Middle frontal gyrus (tissue), 1 donor: ENCODE measurements at regions not wholly inside any gene's neighbourhood (a gene's known extent, or its start where the extent isn't known, plus 50 kb on each side); places are given as distances from the start of the nearest gene placed in this dataset.
"Not testable (repeated sequence)": the region's sequence is repeated elsewhere in the genome, so short reads cannot be mapped to it uniquely, and the experiment has no call there.

Experiments used
- DNase-seq: peaks from one replicate; pipeline ENCODE4 v3.0.0-alpha.2; 2015; ENCODE audit warnings: low spot score; ENCODE audit errors: extremely low spot score

GRCh38 chrY:12359867-12360266 lies 341.2 kb upstream of the USP9Y start:
- no peak for DNase-seq

GRCh38 chrY:12360496-12360895 lies 340.5 kb upstream of the USP9Y start:
- no peak for DNase-seq

GRCh38 chrY:12365311-12365910 lies 335.6 kb upstream of the USP9Y start:
- DNase-seq, result no peak

DNA sequence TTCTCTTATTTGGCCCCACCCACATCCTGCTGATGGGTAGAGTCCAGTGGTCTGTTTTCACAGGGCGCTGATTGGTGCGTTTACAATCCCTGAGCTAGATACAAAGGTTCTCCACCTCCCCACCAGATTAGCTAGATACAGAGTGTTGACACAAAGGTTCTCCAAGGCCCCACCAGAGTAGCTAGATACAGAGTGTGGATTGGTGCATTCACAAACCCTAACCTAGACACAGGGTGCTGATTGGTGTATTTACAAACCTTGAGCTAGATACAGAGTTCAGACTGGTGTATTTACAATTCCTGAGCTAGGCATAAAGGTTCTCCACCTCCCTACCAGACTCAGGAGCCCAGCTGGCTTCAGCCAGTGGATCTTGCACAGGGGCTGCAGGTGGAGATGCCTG lies 326.4 kb upstream of the USP9Y start:
- not testable (repeated sequence) for DNase-seq

GRCh38 chrY:12391655-12392559 lies 309.1 kb upstream of the USP9Y start:
- not testable (repeated sequence) for DNase-seq

- no peak for DNase-seq
Observed at GRCh38 chrY:12393190-12393589, 307.8 kb upstream of the USP9Y start.

DNA sequence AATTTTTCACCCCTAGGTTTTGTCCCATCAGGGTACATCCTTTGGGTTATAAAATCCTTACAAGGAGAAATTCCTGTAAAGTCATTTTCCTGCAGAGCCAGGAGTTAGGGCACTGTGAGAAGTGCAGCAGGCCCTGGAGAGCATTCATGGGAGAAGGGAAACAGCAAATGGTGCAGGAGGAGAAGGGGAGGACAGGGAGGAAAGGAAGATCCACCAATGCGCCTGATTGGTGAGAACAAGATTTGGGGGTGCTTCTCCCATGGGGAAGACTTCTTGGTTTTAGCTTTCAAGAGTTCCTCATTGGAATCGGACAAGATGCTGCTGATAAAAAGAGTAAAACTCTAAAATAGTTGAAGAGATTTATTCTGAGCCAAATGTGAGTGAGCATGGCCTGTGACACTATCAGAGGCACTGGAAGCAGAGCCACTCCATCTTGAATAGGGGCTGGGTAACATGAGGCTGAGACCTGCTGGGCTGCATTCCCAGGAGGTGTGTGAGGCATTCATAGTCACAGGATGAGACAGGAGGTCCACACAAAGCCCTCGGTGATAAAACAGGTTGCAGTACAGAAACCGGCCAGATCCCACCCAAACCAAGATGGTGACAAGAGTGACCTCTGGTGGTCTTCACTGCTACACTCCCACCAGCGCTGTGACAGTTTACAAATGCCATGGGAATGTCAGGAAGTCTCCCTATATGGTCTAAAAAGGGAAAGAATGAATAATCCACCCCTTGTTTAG lies 305.5 kb upstream of the USP9Y start:
- DNase-seq, result not testable (repeated sequence)

GRCh38 chrY:12403916-12404315 lies 297.1 kb upstream of the USP9Y start:
- DNase-seq, result no peak

DNA sequence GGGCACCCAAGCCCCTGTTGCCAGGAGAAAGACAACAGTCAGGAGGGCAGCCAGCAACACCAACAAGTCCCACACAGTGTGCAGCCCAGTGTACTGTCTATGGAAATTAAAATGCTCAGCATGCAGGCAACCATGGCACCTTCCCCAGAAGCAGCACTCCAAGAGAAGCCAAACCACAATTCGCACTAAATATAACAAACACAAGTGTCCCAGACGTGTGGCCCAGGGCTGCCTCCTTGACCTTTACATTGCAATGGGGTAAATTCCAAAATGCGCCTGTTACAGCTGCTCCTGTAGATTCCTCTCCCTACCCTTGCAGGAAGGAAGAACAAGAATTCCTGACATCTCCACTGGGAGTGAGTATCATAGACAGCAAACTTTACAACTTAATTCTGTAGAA lies 292.8 kb upstream of the USP9Y start:
- DNase-seq, result no peak

GRCh38 chrY:12410696-12411095 lies 290.3 kb upstream of the USP9Y start:
- no peak for DNase-seq

DNA sequence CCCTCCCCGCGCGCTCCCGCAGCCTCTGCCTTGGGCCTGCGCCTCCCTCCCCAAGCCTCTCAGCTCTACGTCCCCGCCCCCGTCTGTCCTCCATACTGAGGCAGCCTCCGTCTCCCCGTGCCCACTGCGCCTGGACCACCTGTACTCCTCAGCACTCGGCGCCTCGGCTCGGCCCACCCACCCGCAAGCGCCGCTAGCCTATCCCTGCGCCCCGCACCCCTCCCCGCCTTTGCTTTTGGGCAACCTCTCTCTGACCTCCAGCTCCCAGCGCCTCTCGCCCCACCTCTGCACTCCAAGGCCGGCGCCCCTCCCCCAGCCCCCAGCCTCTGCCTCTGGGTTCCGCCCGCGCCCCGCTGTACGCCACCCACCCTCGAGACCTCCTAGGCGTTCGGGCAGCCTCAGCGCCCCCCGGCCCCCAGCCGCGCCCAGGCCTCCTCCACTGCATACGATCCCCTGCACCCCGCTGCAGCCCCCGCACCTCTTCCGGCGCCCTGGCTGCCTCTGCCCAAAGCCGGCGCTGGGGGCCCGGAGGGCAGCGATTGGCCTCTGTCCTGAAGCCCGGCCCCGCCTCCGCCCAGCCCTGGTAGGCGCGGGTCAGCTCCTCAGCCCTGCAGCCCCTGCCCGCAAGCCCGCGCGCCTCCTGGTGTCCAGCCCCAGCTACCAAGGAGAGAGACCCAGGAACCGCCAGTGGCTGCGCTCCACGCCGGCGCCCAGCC lies 279.8 kb upstream of the USP9Y start:
- no peak for DNase-seq

- no peak for DNase-seq
Observed at GRCh38 chrY:12421788-12422124, 279.3 kb upstream of the USP9Y start.

GRCh38 chrY:12422536-12422935 lies 278.5 kb upstream of the USP9Y start:
- DNase-seq, result no peak

DNA sequence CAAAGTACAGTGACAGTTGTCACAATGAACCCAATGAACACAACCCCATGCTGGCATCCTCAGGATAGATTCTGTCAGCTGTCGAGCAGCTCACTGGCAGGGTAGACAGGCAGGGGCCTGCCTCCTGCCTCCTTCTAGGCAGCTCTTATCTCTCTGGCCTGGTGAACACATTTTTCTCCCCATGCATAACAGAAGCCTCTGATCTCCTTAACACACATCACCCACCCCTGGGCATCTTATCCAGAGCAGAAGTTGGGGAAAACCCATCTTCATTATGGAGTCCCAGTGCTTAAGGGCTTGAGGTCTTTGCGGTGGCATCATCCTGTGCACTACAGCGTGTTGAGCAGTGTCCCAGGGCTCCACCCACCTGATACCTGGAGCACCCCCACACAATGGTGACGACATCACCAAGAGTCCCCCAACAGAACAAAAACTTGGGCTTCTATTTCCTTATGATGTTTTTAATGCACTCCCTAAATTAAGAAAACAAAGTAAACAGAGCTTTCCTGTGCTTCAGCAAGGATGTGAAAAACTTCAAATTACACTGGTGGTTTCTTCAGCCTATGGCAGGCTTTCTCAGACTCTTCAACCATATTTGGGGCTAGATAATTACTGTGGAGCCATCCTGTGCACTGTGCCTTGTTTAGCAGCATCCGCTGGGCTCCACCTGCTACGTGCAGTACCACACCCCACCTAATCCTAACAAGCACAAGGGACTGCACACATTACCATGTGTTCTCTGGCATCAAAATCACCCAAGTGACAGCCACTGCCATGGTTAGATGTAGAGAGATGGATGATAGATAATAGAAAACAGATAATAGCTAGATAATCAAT lies 277.4 kb upstream of the USP9Y start:
- no peak for DNase-seq

DNA sequence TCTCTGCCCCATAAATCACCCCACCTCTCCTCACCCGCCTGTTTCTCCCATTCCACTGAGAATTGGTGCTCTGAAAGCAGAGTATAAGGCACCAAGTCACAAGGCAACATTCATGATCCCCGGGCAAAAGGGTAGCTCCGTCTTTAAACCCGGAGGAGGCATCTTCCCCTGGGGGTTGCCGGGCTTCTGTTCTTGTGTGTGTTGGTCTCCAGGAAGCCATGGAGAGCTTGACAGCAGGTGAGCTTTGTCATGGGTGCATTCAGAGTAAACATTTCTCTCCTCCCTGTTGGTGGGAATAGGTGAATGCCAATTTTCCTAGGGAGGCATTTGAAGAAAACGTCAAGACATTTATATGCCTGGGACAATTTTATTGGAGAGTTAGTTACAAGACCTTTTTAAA lies 275.5 kb upstream of the USP9Y start:
- DNase-seq, result no peak

DNA sequence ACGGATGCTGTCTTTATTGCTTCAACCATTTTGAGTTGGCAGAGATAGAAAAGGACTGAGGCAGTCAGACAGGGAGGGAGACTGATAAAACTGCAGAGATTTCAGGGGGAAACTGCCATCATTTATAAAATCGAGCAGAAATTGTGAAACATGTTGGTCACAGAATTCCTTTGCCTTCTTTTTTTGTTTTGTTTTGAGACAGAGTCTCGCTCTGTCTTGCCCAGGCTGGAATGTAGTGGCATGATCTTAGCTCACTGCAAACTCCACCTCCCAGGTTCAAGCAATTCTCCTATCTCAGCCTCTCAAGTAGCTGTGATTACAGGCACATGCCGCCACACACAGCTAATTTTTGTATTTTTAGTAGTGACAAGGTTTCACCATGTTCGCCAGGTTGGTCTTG lies 273.7 kb upstream of the USP9Y start:
- no peak for DNase-seq

GRCh38 chrY:12431546-12431945 lies 269.5 kb upstream of the USP9Y start:
- no peak for DNase-seq

GRCh38 chrY:12438823-12439222 lies 262.2 kb upstream of the USP9Y start:
- not testable (repeated sequence) for DNase-seq

GRCh38 chrY:12444200-12444599 lies 256.8 kb upstream of the USP9Y start:
- no peak for DNase-seq

DNA sequence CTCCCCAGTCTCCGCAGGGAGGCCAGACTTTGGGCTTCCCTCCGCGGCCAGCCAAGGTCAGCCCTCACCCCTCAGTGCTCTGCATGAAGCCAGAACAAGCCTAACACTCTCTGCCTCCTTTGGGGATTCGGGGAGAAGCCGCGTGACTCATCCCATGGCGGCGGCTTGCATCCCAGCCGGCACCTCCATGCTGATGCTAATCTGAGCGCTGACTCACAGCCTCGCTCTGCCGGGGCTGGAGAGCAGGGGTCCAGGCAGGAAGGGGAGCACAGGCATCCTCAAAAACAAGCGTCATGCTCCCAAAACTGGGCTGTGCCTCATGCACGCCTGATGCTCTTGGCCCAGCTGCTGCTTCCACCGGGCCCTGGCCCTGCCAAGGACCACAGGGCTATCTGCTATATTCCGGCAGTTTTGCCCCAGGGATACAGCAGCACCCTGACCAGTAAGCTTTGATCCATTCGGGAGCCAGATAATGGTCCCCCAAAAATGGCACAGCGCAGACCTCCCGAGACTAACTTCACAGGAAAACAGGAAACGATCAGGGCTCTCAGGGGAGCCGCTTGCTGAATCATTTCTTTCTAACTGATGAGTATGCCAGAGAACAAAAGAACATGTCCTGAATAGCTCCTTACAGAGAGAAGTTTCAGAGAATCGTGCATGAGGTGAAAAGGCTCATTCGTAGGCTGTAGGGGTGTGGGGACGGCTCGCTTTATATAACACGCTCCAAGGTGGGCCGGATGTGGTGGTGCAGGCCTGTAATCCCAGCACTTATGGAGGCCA lies 254.4 kb upstream of the USP9Y start:
- DNase-seq, result not testable (repeated sequence)
